ENCODE measurements at regions not wholly inside any gene's neighbourhood (a gene's known extent, or its start where the extent isn't known, plus 50 kb on each side); places are given as distances from the start of the nearest gene placed in this dataset.
"Not testable (repeated sequence)": the region's sequence is repeated elsewhere in the genome, so short reads cannot be mapped to it uniquely, and the experiment has no call there.

- DNase-seq (ENCODE audit: low spot score), result no peak
Observed at GRCh38 chr14:89524412-89524811, 107.4 kb upstream of the FOXN3 start.

DNA sequence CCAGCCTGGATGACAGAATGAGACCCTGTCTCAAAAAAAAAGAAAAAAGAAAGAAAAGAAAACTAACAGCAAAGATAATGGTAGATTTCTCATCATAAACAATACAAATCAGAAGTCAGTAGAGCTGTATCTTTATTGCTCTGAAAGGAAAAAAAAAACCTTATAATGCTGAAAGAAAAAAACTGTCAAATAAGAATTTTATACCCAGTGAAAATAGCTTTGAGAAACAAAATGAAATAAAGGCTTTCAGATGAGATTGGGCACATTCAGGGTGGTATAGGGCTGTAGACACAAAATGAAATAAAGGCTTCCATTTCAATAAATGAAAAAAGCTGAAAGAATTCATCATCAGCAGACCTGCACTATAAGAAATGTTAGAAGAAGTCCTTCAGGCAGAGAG is 105.0 kb upstream of the FOXN3 start:
- no peak for DNase-seq (ENCODE audit: low spot score)

- DNase-seq (ENCODE audit: low spot score), result peak; percentile 51
Observed at GRCh38 chr14:89519040-89519439, 102.0 kb upstream of the FOXN3 start.

DNA sequence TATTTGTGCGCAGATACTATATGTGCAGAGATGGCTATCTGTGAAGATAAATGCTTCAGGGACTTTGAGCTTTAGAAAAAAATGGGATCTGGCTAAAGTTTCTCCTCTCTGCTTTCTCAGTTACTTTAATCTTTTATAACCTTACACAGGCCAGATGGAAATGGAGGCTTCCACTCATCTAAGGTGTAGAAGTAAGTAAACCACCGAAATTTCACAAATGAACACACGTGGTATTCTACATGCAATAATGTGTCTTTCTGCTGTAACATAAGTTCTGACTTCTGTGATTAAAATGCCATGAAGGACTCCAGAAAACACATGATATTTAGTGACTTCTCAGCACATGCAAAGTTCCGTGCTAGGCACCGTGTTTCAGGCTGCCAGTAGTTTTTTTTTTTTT is 99.1 kb upstream of the FOXN3 start:
- no peak for DNase-seq (ENCODE audit: low spot score)

DNA sequence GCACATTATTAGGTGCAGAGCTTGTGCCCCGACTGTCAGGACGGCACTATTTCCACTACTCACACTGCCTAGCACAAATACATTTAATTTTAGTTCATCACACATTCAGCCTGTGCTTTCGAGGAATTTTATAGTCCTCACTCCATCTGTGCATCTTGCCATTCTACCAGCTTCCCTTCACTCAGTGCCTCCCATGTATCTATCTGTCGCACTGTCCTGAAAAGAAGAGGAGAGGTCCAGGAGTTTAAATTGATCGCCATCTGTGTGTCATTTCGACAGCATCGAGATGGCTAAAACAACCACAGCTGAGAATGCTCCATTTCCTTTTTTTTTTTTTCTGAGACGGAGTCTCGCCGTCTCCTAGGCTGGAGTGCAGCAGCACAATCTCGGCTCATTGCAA is 97.6 kb upstream of the FOXN3 start:
- DNase-seq (ENCODE audit: low spot score), result no peak

- DNase-seq (ENCODE audit: low spot score), result no peak
Observed at GRCh38 chr14:89509891-89510290, 92.9 kb upstream of the FOXN3 start.

- no peak for DNase-seq (ENCODE audit: low spot score)
Observed at GRCh38 chr14:89508863-89509262, 91.8 kb upstream of the FOXN3 start.

DNA sequence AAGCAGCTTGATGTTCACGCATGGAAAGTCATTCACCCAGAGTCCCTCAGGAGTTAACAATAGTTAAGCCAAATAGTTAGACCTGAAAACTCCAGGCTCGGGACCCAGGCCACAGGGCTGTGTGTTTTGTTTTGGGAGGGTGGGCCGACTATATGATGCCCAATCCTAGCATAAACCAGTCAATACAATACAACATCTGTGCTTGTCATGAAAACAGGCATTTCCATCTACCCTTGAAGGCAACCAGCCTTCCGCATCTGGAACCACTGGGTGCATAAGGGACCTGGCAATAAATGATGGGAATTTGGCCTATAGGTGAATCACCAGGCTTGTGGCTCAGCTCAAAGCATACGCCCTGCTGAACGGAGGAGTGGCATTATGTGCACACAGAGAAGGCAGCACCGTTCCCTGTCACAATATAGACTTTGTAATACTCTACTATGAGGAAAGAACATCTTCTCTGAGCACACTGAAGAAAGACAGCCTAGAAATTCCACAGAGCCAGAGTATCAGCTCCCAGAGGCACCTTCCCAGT is 91.0 kb upstream of the FOXN3 start:
- DNase-seq (ENCODE audit: low spot score), result no peak

GRCh38 chr14:89507521-89507920 is 90.5 kb upstream of the FOXN3 start:
- peak; percentile 71 for DNase-seq (ENCODE audit: low spot score)

DNA sequence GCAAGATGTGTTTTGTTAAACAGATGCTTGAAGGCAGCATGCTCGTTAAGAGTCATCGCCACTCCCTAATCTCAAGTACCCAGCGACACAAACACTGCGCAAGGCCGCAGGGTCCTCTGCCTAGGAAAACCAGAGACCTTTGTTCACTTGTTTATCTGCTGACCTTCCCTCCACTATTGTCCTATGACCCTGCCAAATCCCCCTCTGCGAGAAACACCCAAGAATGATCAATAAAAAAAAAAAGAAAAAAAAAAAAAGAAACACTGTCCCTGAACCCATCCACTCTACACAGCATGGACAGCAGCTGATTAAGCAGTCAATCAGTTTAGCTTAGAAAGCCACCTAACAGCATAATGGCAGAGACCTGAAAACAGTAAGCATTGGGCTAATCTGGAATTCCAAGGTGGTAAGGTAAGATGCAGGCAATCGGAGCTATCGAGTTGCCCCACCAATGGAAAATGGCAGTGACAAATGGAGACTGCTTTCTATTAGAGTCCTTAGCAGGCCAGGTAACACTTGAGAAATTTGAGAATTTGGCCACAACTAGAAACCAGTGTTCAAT is 89.9 kb upstream of the FOXN3 start:
- DNase-seq (ENCODE audit: low spot score), result not testable (repeated sequence)

GRCh38 chr14:89504602-89505313 is 87.7 kb upstream of the FOXN3 start:
- peak; percentile 70 for DNase-seq (ENCODE audit: low spot score)

- DNase-seq (ENCODE audit: low spot score), result no peak
Observed at GRCh38 chr14:89504091-89504490, 87.1 kb upstream of the FOXN3 start.

- no peak for DNase-seq (ENCODE audit: low spot score)
Observed at GRCh38 chr14:89503431-89503996, 86.5 kb upstream of the FOXN3 start.

- DNase-seq (ENCODE audit: low spot score), result no peak
Observed at GRCh38 chr14:89502966-89503365, 85.9 kb upstream of the FOXN3 start.

- no peak for DNase-seq (ENCODE audit: low spot score)
Observed at GRCh38 chr14:89501381-89501780, 84.3 kb upstream of the FOXN3 start.

DNA sequence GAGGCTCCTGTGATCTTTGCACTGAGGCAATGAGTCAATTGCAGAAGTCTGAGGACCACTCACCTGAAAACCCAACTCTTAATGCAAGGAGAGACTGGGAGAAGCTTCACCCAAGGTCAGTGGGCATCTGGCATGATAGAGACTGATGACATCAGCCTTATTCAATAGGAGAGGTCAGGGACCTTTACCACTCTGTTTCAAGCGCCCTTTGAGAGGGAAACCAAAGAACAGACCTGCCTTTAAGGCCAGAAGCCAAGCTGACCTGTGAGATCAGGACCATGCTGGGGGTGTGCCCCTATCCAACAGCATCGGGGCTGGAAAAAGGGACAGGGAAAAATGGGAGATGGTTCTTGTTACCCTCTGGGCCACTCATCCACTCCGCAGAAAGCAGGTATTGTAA is 83.3 kb upstream of the FOXN3 start:
- no peak for DNase-seq (ENCODE audit: low spot score)

GRCh38 chr14:89498878-89499277 is 81.8 kb upstream of the FOXN3 start:
- DNase-seq (ENCODE audit: low spot score), result no peak

GRCh38 chr14:89495718-89496117 is 78.7 kb upstream of the FOXN3 start:
- no peak for DNase-seq (ENCODE audit: low spot score)

DNA sequence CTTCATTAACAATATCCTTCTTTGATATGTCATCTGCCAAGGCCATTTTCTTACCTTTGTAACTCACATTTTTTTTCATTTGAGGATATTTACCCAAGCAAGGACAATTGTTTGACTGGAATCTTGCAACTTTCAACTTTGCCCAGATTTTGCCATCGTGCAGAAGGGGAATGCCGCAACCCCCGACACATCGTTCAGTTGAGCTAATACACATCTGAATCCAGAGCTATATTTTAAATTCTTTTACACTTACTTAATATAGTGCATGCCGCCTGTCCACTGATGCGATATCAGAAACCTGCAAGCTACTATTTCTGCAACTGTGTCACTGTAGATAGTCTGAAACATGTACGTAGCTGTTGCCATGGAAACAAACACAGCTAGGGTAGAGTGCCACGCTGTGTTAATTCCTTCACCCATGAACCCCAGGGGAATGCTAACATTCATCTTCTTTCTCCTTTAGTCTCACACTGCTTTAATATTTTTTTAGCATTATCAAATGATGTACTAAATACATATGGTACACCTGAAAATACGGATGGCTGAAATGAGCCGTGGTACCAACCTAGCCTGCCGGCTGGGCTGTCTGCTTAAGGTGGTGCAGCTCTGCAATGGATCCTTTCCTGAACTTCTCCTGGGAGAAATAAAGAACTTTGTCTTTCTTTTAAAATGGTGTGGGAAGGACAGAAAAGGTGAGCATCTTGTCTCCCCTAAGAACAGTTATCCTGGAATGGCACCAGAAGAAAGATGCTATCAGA is 77.0 kb upstream of the FOXN3 start:
- DNase-seq (ENCODE audit: low spot score), result no peak

DNA sequence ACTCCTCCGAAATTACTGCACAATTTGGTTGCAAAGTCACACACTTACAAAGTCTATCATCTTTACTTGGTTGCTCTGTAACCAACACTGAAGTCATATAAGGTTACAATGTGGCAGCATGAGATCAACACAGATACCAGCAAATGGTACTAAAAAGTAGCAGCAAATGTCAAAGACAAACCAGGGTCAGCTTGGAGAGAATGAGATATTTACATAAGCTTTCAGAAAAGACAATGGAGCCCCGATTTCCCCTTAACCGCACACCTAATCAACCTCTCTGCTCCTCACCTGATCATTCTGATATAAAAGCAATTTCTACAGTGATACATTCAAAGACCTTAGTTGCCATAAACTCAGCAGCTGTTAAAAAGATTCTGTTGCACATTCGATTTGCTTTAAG is 76.4 kb upstream of the FOXN3 start:
- DNase-seq (ENCODE audit: low spot score), result no peak

- DNase-seq (ENCODE audit: low spot score), result no peak
Observed at GRCh38 chr14:89491711-89492381, 74.8 kb upstream of the FOXN3 start.

DNA sequence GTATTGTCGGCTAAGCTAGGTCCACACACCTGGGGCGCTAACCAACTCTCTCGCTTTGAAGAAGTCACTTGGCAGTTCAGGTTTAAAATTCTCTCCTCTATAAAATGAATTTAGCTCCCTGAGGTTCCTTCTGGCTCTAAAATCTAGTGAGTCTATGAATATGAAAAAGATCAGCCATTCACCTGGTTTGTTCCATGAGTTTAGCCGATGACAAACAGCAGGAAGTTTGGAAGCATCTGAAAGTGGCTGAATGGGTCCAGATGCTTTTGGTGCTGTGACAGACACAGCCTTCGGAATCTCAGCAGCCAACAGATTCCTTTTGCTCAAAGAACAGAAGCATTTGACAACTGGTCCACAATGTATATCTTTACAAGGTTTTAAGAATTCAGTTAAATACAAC is 73.4 kb upstream of the FOXN3 start:
- no peak for DNase-seq (ENCODE audit: low spot score)

All from AG08396 (cell line).